Natural killer cell treated with Interleukin-12 subunit alpha and Interleukin-12 subunit beta and Interleukin-15 and Interleukin-18, amount 100 ng/mL, for 72 hours (primary cell): ENCODE measurements at regions not wholly inside any gene's neighbourhood (a gene's known extent, or its start where the extent isn't known, plus 50 kb on each side); places are given as distances from the start of the nearest gene placed in this dataset.

ENCODE experiments used
- ATAC-seq, 2 donors: fragments of 150-1000 bp; cut with Tn5 transposase in 1 of 2; sonication (Bioruptor Pico), chemical (Tn5 transposase) in 1 of 2; 2 replicates each; pipeline ENCODE4 v1.10.0; 2021
- DNase-seq: peaks from one replicate; pipeline ENCODE4 v3.0.0; 2022; ENCODE audit warnings: low spot score
- H3K27ac Mint-ChIP-seq, 2 donors: 1 replicate in 1 of 2; 2 replicates in 1 of 2; pipeline ENCODE4 v1.8.0; 2022; ENCODE audit warnings: mixed read lengths in 2 of 2, mild to moderate bottlenecking in 1 of 2, moderate library complexity in 1 of 2
- H3K27me3 Mint-ChIP-seq, 2 donors: 1 replicate in 1 of 2; 2 replicates in 1 of 2; pipeline ENCODE4 v1.8.0; 2022; ENCODE audit warnings: mixed read lengths in 2 of 2
- H3K36me3 Mint-ChIP-seq: one replicate; pipeline ENCODE4 v1.8.0; 2022; ENCODE audit warnings: mixed read lengths
- H3K4me1 Mint-ChIP-seq, 2 donors: 1 replicate in 1 of 2; 2 replicates in 1 of 2; pipeline ENCODE4 v1.8.0; 2022; ENCODE audit warnings: low read depth in 2 of 2, mixed read lengths in 2 of 2, mild to moderate bottlenecking in 1 of 2
- H3K4me3 Mint-ChIP-seq: one replicate; pipeline ENCODE4 v1.8.0; 2022; ENCODE audit warnings: mixed read lengths
- H3K9me3 Mint-ChIP-seq: 2 replicates; pipeline ENCODE4 v1.8.0; 2022; ENCODE audit warnings: mixed read lengths

GRCh38 chr12:75711271-75711670 lies 199.9 kb upstream of the KRR1 start:
- Mint-ChIP-seq H3K9me3 (no peaks in the 10 kb centered on the region), H3K4me3 (no peak overlapping the region), H3K27me3 (peaks cover 9 to 10% of the 10 kb centered on the region in 2 donors), H3K27ac (no peak overlapping the region), H3K4me1 (peaks cover 6 to 18% of the 10 kb centered on the region in 2 donors), H3K36me3 (no peaks in the 10 kb centered on the region)
- DNase-seq (no peak), ATAC-seq (no peak)

- Mint-ChIP-seq H3K27ac (no peak overlapping the region), H3K4me3 (no peak overlapping the region), H3K36me3 (no peaks in the 10 kb centered on the region), H3K4me1 (peaks cover 6 to 18% of the 10 kb centered on the region in 2 donors), H3K27me3 (peaks cover 9 to 10% of the 10 kb centered on the region in 2 donors), H3K9me3 (no peaks in the 10 kb centered on the region)
- DNase-seq (no peak), ATAC-seq (no peak)
These were observed 199.1 kb upstream of the KRR1 start for GRCh38 chr12:75710361-75711069.

GRCh38 chr12:75709503-75709902 lies 198.1 kb upstream of the KRR1 start:
- DNase-seq (no peak), ATAC-seq (no peak)
- Mint-ChIP-seq H3K27me3 (peaks cover 9 to 10% of the 10 kb centered on the region in 2 donors), H3K36me3 (no peaks in the 10 kb centered on the region), H3K27ac (no peak overlapping the region), H3K4me1 (peaks cover 6 to 18% of the 10 kb centered on the region in 2 donors), H3K9me3 (no peaks in the 10 kb centered on the region), H3K4me3 (no peak overlapping the region)

GRCh38 chr12:75708802-75709201 lies 197.4 kb upstream of the KRR1 start:
- DNase-seq (no peak), ATAC-seq (no peak)
- Mint-ChIP-seq H3K36me3 (no peaks in the 10 kb centered on the region), H3K9me3 (no peaks in the 10 kb centered on the region), H3K4me1 (peaks cover 6 to 13% of the 10 kb centered on the region in 2 donors), H3K4me3 (no peak overlapping the region), H3K27ac (no peak overlapping the region), H3K27me3 (peaks cover 9 to 10% of the 10 kb centered on the region in 2 donors)

- Mint-ChIP-seq H3K9me3 (no peaks in the 10 kb centered on the region), H3K27me3 (peaks cover 5 to 6% of the 10 kb centered on the region in 2 donors), H3K4me3 (no peak overlapping the region), H3K4me1 (peaks cover 3 to 5% of the 10 kb centered on the region in 2 donors), H3K36me3 (no peaks in the 10 kb centered on the region), H3K27ac (no peak overlapping the region)
- ATAC-seq (no peak), DNase-seq (no peak)
These were observed 196.6 kb upstream of the KRR1 start for GRCh38 chr12:75707983-75708382.

- no peaks in the 10 kb centered on the region for H3K9me3 Mint-ChIP-seq
- peak overlapping the region in 1 of 2 donors; percentile 25 for H3K27ac Mint-ChIP-seq
- ATAC-seq (no peak), DNase-seq (no peak)
- no peak overlapping the region for H3K4me3 Mint-ChIP-seq
- H3K4me1 Mint-ChIP-seq: peaks cover 3% of the 10 kb centered on the region in 2 donors
- no peaks in the 10 kb centered on the region for H3K36me3 Mint-ChIP-seq
- peaks cover 5 to 8% of the 10 kb centered on the region in 2 donors for H3K27me3 Mint-ChIP-seq
These were observed 195.6 kb upstream of the KRR1 start for GRCh38 chr12:75706786-75707605.

GRCh38 chr12:75705749-75706711 lies 194.6 kb upstream of the KRR1 start:
- H3K4me1 Mint-ChIP-seq: peaks cover 3% of the 10 kb centered on the region in 2 donors
- H3K27me3 Mint-ChIP-seq: peaks cover 5 to 6% of the 10 kb centered on the region in 2 donors
- H3K4me3 Mint-ChIP-seq: no peak overlapping the region
- no peaks in the 10 kb centered on the region for H3K9me3 Mint-ChIP-seq
- ATAC-seq: no peak
- no peak for DNase-seq
- H3K36me3 Mint-ChIP-seq: no peaks in the 10 kb centered on the region
- peak overlapping the region in 1 of 2 donors; percentile 25 for H3K27ac Mint-ChIP-seq

GRCh38 chr12:75704664-75705063 lies 193.3 kb upstream of the KRR1 start:
- Mint-ChIP-seq H3K27ac (no peak overlapping the region), H3K36me3 (no peaks in the 10 kb centered on the region), H3K27me3 (peaks cover 5 to 6% of the 10 kb centered on the region in 2 donors), H3K9me3 (no peaks in the 10 kb centered on the region), H3K4me3 (no peak overlapping the region), H3K4me1 (peaks cover 3% of the 10 kb centered on the region in 2 donors)
- DNase-seq (no peak), ATAC-seq (no peak)

- no peak overlapping the region for H3K27ac Mint-ChIP-seq
- H3K9me3 Mint-ChIP-seq: no peaks in the 10 kb centered on the region
- H3K27me3 Mint-ChIP-seq: peaks cover 5 to 6% of the 10 kb centered on the region in 2 donors
- peaks cover 3% of the 10 kb centered on the region in 2 donors for H3K4me1 Mint-ChIP-seq
- no peak for ATAC-seq
- DNase-seq: no peak
- H3K4me3 Mint-ChIP-seq: no peak overlapping the region
- H3K36me3 Mint-ChIP-seq: no peaks in the 10 kb centered on the region
These were observed 192.8 kb upstream of the KRR1 start for GRCh38 chr12:75704208-75704607.

- DNase-seq (no peak), ATAC-seq (no peak)
- Mint-ChIP-seq H3K9me3 (no peaks in the 10 kb centered on the region), H3K27ac (peak overlapping the region in 1 of 2 donors; percentile 39), H3K36me3 (no peaks in the 10 kb centered on the region), H3K4me3 (no peak overlapping the region), H3K27me3 (peaks cover 5 to 6% of the 10 kb centered on the region in 2 donors), H3K4me1 (peaks cover 3% of the 10 kb centered on the region in 2 donors)
These were observed 191.7 kb upstream of the KRR1 start for GRCh38 chr12:75703131-75703530.

GRCh38 chr12:75702477-75703093 lies 191.2 kb upstream of the KRR1 start:
- Mint-ChIP-seq H3K4me1 (peaks cover 3% of the 10 kb centered on the region in 2 donors), H3K9me3 (no peaks in the 10 kb centered on the region), H3K27ac (peak overlapping the region in 1 of 2 donors; percentile 39), H3K27me3 (peaks cover 1 to 4% of the 10 kb centered on the region in 2 donors), H3K4me3 (no peak overlapping the region), H3K36me3 (no peaks in the 10 kb centered on the region)
- DNase-seq: no peak
- no peak for ATAC-seq

- no peaks in the 10 kb centered on the region for H3K36me3 Mint-ChIP-seq
- ATAC-seq (no peak), DNase-seq (no peak)
- peaks cover 0 to 3% of the 10 kb centered on the region in 2 donors for H3K27me3 Mint-ChIP-seq
- H3K9me3 Mint-ChIP-seq: no peaks in the 10 kb centered on the region
- peaks cover 2 to 3% of the 10 kb centered on the region in 2 donors for H3K4me1 Mint-ChIP-seq
- H3K4me3 Mint-ChIP-seq: no peak overlapping the region
- peak overlapping the region in 1 of 2 donors; percentile 39 for H3K27ac Mint-ChIP-seq
These were observed 190.4 kb upstream of the KRR1 start for GRCh38 chr12:75701859-75702258.
